ENCODE measurements at regions not wholly inside any gene's neighbourhood (a gene's known extent, or its start where the extent isn't known, plus 50 kb on each side); places are given as distances from the start of the nearest gene placed in this dataset.

GRCh38 chr18:2171840-2172625 is 399.3 kb downstream of the METTL4 start:
- no peak overlapping the region for H3K4me3 ChIP-seq (ENCODE audit: control insufficient read depth, low read depth, low read length)
- TF ChIP-seq CTCF (IDR thresholded peaks at IDR 0.05; ENCODE audit: control insufficient read depth, insufficient read depth, low read depth, low read length, missing control alignments), result no peak
- DNase-seq (ENCODE audit: low read depth), result no peak

- DNase-seq (ENCODE audit: low read depth), result no peak
- H3K4me3 ChIP-seq (ENCODE audit: control insufficient read depth, low read depth, low read length), result no peak overlapping the region
- TF ChIP-seq CTCF (IDR thresholded peaks at IDR 0.05; ENCODE audit: control insufficient read depth, insufficient read depth, low read depth, low read length, missing control alignments), result no peak
Measured at GRCh38 chr18:2172881-2173280, 398.4 kb downstream of the METTL4 start.

GRCh38 chr18:2173486-2173885 is 397.8 kb downstream of the METTL4 start:
- no peak for TF ChIP-seq CTCF (IDR thresholded peaks at IDR 0.05; ENCODE audit: control insufficient read depth, insufficient read depth, low read depth, low read length, missing control alignments)
- no peak overlapping the region for H3K4me3 ChIP-seq (ENCODE audit: control insufficient read depth, low read depth, low read length)
- peak; percentile 11 for DNase-seq (ENCODE audit: low read depth)

GRCh38 chr18:2178036-2178435 is 393.3 kb downstream of the METTL4 start:
- no peak for TF ChIP-seq CTCF (IDR thresholded peaks at IDR 0.05; ENCODE audit: control insufficient read depth, insufficient read depth, low read depth, low read length, missing control alignments)
- H3K4me3 ChIP-seq (ENCODE audit: control insufficient read depth, low read depth, low read length), result no peak overlapping the region
- no peak for DNase-seq (ENCODE audit: low read depth)

GRCh38 chr18:2179498-2180183 is 391.7 kb downstream of the METTL4 start:
- H3K4me3 ChIP-seq (ENCODE audit: control insufficient read depth, low read depth, low read length), result no peak overlapping the region
- no peak for TF ChIP-seq CTCF (IDR thresholded peaks at IDR 0.05; ENCODE audit: control insufficient read depth, insufficient read depth, low read depth, low read length, missing control alignments)
- no peak for DNase-seq (ENCODE audit: low read depth)

- no peak for TF ChIP-seq CTCF (IDR thresholded peaks at IDR 0.05; ENCODE audit: control insufficient read depth, insufficient read depth, low read depth, low read length, missing control alignments)
- H3K4me3 ChIP-seq (ENCODE audit: control insufficient read depth, low read depth, low read length), result no peak overlapping the region
- DNase-seq (ENCODE audit: low read depth), result no peak
Measured at GRCh38 chr18:2180586-2180985, 390.7 kb downstream of the METTL4 start.

Measured in AG09309 (cell line).